HG03469 (cell line): ENCODE measurements at regions not wholly inside any gene's neighbourhood (a gene's known extent, or its start where the extent isn't known, plus 50 kb on each side); places are given as distances from the start of the nearest gene placed in this dataset.
"Not testable (repeated sequence)": the region's sequence is repeated elsewhere in the genome, so short reads cannot be mapped to it uniquely, and the experiment has no call there.

Experiments
- ATAC-seq: cut with Tn5 transposase; IDR thresholded peaks from one replicate; pipeline ENCODE4 v1.9.1; 2021; ENCODE audit warnings: mild to moderate bottlenecking, moderate library complexity, moderate number of reproducible peaks; ENCODE audit not compliant: unreplicated experiment

- no peak for ATAC-seq
These were observed 109.6 kb upstream of the COBL start for GRCh38 chr7:51426163-51426562.

GRCh38 chr7:51409934-51410333, 93.3 kb upstream of the COBL start:
- not testable (repeated sequence) for ATAC-seq

GRCh38 chr7:51397608-51398007, 81.0 kb upstream of the COBL start:
- ATAC-seq, result not testable (repeated sequence)

GRCh38 chr7:51393003-51393402, 76.4 kb upstream of the COBL start:
- not testable (repeated sequence) for ATAC-seq

- ATAC-seq, result not testable (repeated sequence)
These were observed 73.3 kb upstream of the COBL start for GRCh38 chr7:51389952-51390351.

- ATAC-seq, result not testable (repeated sequence)
These were observed 72.7 kb upstream of the COBL start for GRCh38 chr7:51389216-51389812.

- ATAC-seq, result not testable (repeated sequence)
These were observed 71.6 kb upstream of the COBL start for GRCh38 chr7:51388241-51388640.

- not testable (repeated sequence) for ATAC-seq
These were observed 70.4 kb upstream of the COBL start for GRCh38 chr7:51386806-51387568.

- ATAC-seq, result not testable (repeated sequence)
These were observed 69.6 kb upstream of the COBL start for GRCh38 chr7:51386184-51386583.

GRCh38 chr7:51382243-51382642, 65.6 kb upstream of the COBL start:
- not testable (repeated sequence) for ATAC-seq

- ATAC-seq, result no peak
These were observed 59.9 kb upstream of the COBL start for GRCh38 chr7:51376420-51377092.

- ATAC-seq, result no peak
These were observed 58.3 kb upstream of the COBL start for GRCh38 chr7:51374936-51375335.

GRCh38 chr7:51373607-51374006, 57.0 kb upstream of the COBL start:
- ATAC-seq, result not testable (repeated sequence)

- no peak for ATAC-seq
These were observed 53.1 kb upstream of the COBL start for GRCh38 chr7:51369746-51370145.

- ATAC-seq, result not testable (repeated sequence)
These were observed 52.6 kb upstream of the COBL start for GRCh38 chr7:51369228-51369627.

GRCh38 chr7:51368334-51368733, 51.7 kb upstream of the COBL start:
- ATAC-seq, result no peak

GRCh38 chr7:51367614-51367968, 51.0 kb upstream of the COBL start:
- no peak for ATAC-seq

- ATAC-seq, result peak; percentile 57
These were observed 50.5 kb upstream of the COBL start for GRCh38 chr7:51366930-51367613.
